ENCODE measurements at regions not wholly inside any gene's neighbourhood (a gene's known extent, or its start where the extent isn't known, plus 50 kb on each side); places are given as distances from the start of the nearest gene placed in this dataset.
"Not testable (repeated sequence)": the region's sequence is repeated elsewhere in the genome, so short reads cannot be mapped to it uniquely, and the experiment has no call there.

- TF ChIP-seq, protein P1, sequence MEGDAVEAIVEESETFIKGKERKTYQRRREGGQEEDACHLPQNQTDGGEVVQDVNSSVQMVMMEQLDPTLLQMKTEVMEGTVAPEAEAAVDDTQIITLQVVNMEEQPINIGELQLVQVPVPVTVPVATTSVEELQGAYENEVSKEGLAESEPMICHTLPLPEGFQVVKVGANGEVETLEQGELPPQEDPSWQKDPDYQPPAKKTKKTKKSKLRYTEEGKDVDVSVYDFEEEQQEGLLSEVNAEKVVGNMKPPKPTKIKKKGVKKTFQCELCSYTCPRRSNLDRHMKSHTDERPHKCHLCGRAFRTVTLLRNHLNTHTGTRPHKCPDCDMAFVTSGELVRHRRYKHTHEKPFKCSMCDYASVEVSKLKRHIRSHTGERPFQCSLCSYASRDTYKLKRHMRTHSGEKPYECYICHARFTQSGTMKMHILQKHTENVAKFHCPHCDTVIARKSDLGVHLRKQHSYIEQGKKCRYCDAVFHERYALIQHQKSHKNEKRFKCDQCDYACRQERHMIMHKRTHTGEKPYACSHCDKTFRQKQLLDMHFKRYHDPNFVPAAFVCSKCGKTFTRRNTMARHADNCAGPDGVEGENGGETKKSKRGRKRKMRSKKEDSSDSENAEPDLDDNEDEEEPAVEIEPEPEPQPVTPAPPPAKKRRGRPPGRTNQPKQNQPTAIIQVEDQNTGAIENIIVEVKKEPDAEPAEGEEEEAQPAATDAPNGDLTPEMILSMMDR (IDR thresholded peaks at IDR 0.05; ENCODE audit: insufficient read depth, missing control alignments) = no peak
- DNase-seq (ENCODE audit: insufficient read length, low spot score) (no peak), FAIRE-seq (no peak)
Measured at GRCh38 chr16:54879681-54880080, 51.0 kb upstream of the IRX5 start.

DNA sequence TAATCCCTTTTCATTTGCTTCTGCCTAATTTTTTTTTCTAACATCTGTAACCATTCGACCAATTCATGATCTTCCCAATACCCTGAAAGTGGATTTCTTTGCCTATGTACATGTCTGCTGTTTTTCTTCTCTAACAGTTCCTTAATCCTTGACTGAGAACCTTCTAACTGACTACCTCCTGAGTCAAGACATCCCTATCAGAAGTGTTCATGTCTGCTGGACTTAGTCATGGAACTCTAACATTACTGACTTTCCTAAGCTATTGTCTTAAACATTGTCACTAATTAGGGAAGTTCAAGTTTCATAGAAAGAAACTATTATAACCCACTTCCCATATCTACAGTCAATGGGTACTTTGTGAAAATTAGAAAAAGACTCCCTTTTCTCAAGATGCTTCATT is 52.4 kb upstream of the IRX5 start:
- TF ChIP-seq, protein P1 (IDR thresholded peaks at IDR 0.05; ENCODE audit: insufficient read depth, missing control alignments) = no peak
- FAIRE-seq = no peak
- no peak for DNase-seq (ENCODE audit: insufficient read length, low spot score)

GRCh38 chr16:54875443-54875842 is 55.2 kb upstream of the IRX5 start:
- TF ChIP-seq, protein P1 (IDR thresholded peaks at IDR 0.05; ENCODE audit: insufficient read depth, missing control alignments) = no peak
- DNase-seq (ENCODE audit: insufficient read length, low spot score) = no peak
- no peak for FAIRE-seq

DNA sequence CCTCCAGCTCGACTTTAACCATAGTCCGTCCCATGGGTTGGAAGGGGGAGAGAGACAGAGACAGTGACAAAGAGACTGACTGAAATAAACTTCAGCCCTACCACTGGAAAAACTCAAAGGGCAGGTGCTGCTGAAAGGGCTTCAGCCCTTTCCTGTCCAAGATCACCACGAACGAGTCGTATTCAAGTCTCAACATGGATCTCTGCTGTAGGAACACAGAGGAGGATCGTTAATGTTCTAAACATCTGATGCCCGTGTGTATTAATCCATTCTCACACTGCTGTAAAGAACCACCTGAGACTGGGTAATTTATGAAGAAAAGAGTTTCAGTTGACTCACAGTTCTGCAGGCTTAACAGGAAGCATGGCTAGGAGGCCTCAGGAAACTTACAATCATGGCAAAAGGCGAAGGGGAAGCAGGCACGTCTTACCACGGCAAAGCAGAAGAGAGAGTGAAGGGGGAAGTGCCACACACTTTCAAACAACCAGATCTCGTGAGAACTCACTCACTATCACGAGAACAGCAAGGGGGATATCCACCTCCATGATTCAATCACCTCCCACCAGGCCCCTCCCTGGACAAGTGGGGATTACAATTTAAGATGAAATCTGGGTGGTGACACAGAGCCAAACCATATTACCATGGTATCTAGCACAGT is 56.8 kb upstream of the IRX5 start:
- not testable (repeated sequence) for FAIRE-seq; DNase-seq (ENCODE audit: insufficient read length, low spot score)

DNA sequence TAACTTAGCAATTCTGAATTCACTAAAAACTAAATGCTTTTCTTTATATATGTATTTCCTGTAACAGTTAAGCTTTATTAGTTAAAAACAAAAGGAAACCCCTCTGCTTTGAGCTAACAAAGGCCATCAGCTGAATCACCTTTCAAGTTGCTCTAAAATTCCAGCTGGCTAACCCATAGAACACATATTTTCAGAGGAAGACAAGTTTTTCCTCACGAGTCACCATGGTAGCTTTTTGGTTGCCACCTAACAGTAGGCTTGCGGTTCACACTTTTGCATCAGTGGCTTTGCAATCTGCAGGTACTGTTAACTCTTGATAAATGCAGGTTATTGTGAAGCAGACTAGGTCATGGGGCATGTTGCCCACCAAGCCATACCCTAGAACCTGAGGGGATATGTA is 57.6 kb upstream of the IRX5 start:
- FAIRE-seq = no peak
- TF ChIP-seq, protein P1 (IDR thresholded peaks at IDR 0.05; ENCODE audit: insufficient read depth, missing control alignments) = no peak
- DNase-seq (ENCODE audit: insufficient read length, low spot score) = no peak

DNA sequence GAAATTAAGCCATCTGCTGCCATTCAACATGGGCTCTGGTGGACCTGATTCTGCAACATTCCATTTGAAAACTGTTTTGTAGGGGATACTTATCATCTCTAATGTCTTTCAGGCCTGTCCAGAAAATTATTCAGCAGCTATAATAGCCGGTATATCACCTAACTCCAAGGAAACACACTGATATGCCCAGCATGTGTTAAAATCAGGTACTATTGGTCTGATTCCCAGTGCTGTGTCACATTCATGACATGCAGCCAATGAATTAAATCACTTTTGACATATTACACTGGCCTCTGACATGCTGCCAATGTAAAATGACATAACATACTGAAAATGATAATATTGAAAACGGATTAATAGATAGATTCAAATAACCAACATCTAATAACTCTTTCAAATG is 60.5 kb upstream of the IRX5 start:
- DNase-seq (ENCODE audit: insufficient read length, low spot score) (no peak), FAIRE-seq (no peak)
- TF ChIP-seq, protein P1 (IDR thresholded peaks at IDR 0.05; ENCODE audit: insufficient read depth, missing control alignments) = no peak

DNA sequence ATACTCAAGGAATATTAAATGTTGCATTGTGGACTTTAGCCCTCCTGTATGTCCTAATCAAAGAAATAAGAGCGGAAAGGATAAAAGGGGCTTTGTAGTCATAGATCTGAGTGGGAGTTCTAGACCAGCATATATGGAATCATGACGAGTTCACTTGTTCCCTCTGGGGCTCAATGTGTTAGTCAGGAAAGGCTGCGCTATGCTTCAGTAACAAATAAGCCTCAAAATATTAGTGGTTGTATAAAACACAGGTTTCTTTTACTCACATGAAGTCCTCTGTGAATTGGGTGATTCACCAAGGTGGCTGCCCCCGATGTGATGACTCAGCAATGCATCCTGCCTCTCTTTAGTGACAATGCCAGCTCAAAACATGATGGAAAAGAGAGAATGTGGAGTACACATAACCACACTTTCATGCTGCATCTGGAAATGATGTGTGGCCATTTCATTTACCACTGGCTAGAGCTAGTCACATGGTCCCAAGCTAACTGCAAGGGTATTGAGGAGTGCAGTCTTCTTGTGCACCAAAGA is 63.3 kb upstream of the IRX5 start:
- TF ChIP-seq, protein P1 (IDR thresholded peaks at IDR 0.05; ENCODE audit: insufficient read depth, missing control alignments) = no peak
- DNase-seq (ENCODE audit: insufficient read length, low spot score) (no peak), FAIRE-seq (no peak)
